Chondrocyte (in vitro differentiated cells): ENCODE measurements at regions not wholly inside any gene's neighbourhood (a gene's known extent, or its start where the extent isn't known, plus 50 kb on each side); places are given as distances from the start of the nearest gene placed in this dataset.

Experiments used
- DNase-seq: peaks from one replicate; pipeline ENCODE4 v3.0.0; 2021; ENCODE audit warnings: mixed read lengths, low spot score
- H3K27ac Mint-ChIP-seq: one replicate; pipeline ENCODE4 v1.8.0; 2021; ENCODE audit warnings: mild to moderate bottlenecking, moderate library complexity, mixed read lengths; ENCODE audit not compliant: unreplicated experiment
- H3K27me3 Mint-ChIP-seq: 2 replicates; pipeline ENCODE4 v1.8.0; 2021; ENCODE audit warnings: low read depth, mixed read lengths
- H3K36me3 Mint-ChIP-seq: 2 replicates; pipeline ENCODE4 v1.8.0; 2021; ENCODE audit warnings: low read depth, mixed read lengths
- H3K4me1 Mint-ChIP-seq: 2 replicates; pipeline ENCODE4 v1.8.0; 2021; ENCODE audit warnings: low read depth, mild to moderate bottlenecking, mixed read lengths
- H3K4me3 Mint-ChIP-seq: one replicate; pipeline ENCODE4 v1.8.0; 2021; ENCODE audit warnings: mild to moderate bottlenecking, moderate library complexity, mixed read lengths; ENCODE audit not compliant: unreplicated experiment
- H3K9me3 Mint-ChIP-seq: 2 replicates; pipeline ENCODE4 v1.8.0; 2021; ENCODE audit warnings: low read depth, mixed read lengths
- TF ChIP-seq, protein P1 (sequence below): fragments of 200-600 bp; sonication (generic); IDR thresholded peaks from 2 replicates; pipeline ENCODE4 v1.5.0; 2021; ENCODE audit warnings: antibody characterized with exemption, mild to moderate bottlenecking, moderate library complexity

- no peak for DNase-seq
- H3K27ac Mint-ChIP-seq, result no peak overlapping the region
Measured at GRCh38 chr19:31138077-31138476, 211.2 kb downstream of the TSHZ3 start.

GRCh38 chr19:31135841-31136240, 213.4 kb downstream of the TSHZ3 start:
- TF ChIP-seq, protein P1, sequence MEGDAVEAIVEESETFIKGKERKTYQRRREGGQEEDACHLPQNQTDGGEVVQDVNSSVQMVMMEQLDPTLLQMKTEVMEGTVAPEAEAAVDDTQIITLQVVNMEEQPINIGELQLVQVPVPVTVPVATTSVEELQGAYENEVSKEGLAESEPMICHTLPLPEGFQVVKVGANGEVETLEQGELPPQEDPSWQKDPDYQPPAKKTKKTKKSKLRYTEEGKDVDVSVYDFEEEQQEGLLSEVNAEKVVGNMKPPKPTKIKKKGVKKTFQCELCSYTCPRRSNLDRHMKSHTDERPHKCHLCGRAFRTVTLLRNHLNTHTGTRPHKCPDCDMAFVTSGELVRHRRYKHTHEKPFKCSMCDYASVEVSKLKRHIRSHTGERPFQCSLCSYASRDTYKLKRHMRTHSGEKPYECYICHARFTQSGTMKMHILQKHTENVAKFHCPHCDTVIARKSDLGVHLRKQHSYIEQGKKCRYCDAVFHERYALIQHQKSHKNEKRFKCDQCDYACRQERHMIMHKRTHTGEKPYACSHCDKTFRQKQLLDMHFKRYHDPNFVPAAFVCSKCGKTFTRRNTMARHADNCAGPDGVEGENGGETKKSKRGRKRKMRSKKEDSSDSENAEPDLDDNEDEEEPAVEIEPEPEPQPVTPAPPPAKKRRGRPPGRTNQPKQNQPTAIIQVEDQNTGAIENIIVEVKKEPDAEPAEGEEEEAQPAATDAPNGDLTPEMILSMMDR, result no peak
- H3K4me3 Mint-ChIP-seq, result no peak overlapping the region
- no peak for DNase-seq
- H3K9me3 Mint-ChIP-seq, result peaks cover 8% of the 10 kb centered on the region
- H3K27me3 Mint-ChIP-seq, result no peaks in the 10 kb centered on the region
- H3K36me3 Mint-ChIP-seq, result no peaks in the 10 kb centered on the region
- H3K4me1 Mint-ChIP-seq, result peaks cover 71% of the 10 kb centered on the region
- H3K27ac Mint-ChIP-seq, result no peak overlapping the region

More at GRCh38 chr19:31138077-31138476, 211.2 kb downstream of the TSHZ3 start:
- no peak overlapping the region for H3K4me3 Mint-ChIP-seq
- H3K27me3 Mint-ChIP-seq, result no peaks in the 10 kb centered on the region
- H3K36me3 Mint-ChIP-seq, result no peaks in the 10 kb centered on the region
- H3K9me3 Mint-ChIP-seq, result peaks cover 8% of the 10 kb centered on the region
- peaks cover 61% of the 10 kb centered on the region for H3K4me1 Mint-ChIP-seq
- TF ChIP-seq, protein P1, result no peak

DNA sequence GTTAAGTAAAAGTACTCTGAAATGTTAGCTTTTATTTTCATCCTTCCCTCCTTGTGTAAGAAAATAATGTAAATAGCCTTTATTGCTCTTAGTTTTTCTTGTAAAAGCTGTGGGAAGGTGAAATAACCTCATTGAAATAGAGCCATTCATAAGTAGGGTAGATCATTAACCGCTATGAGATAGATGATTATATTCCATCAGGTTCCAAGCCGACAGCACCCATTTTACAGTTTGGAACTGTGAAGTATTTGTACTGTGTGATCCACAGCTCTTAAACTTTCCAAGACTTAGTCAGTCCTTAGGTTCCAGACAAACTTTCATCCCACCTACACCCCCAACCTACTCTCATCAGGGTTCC, 216.5 kb downstream of the TSHZ3 start:
- peaks cover 15% of the 10 kb centered on the region for H3K9me3 Mint-ChIP-seq
- H3K4me3 Mint-ChIP-seq, result no peak overlapping the region
- no peak for DNase-seq
- peak overlapping the region; percentile 46 for H3K27ac Mint-ChIP-seq
- H3K27me3 Mint-ChIP-seq, result no peaks in the 10 kb centered on the region
- peaks cover 63% of the 10 kb centered on the region for H3K4me1 Mint-ChIP-seq
- no peaks in the 10 kb centered on the region for H3K36me3 Mint-ChIP-seq
- TF ChIP-seq, protein P1, result no peak

DNA sequence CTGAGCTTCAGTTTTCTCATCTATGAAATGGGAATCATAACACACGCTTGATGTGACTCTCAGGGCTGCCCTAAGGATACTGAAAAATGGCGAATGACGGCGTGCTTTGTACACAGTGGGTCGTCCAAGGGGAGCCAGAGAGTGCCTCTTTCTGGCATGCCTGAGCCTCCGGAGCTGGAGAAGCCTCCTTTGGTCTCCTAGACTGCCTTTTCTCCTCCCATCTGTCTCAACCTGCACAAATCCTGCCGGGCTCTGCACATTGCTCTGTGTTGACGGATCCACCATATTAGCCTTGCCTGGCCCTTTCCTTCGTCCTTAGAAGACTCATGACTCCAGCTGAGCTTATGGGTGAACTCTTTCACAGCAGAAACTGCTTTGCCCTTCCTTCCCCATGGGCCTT, 220.9 kb downstream of the TSHZ3 start:
- Mint-ChIP-seq H3K9me3 (peaks cover 10% of the 10 kb centered on the region), H3K4me3 (no peak overlapping the region), H3K36me3 (no peaks in the 10 kb centered on the region), H3K27ac (peak overlapping the region; percentile 99), H3K27me3 (no peaks in the 10 kb centered on the region), H3K4me1 (peaks cover 55% of the 10 kb centered on the region)
- TF ChIP-seq, protein P1, result no peak
- peak; percentile 59 for DNase-seq

DNA sequence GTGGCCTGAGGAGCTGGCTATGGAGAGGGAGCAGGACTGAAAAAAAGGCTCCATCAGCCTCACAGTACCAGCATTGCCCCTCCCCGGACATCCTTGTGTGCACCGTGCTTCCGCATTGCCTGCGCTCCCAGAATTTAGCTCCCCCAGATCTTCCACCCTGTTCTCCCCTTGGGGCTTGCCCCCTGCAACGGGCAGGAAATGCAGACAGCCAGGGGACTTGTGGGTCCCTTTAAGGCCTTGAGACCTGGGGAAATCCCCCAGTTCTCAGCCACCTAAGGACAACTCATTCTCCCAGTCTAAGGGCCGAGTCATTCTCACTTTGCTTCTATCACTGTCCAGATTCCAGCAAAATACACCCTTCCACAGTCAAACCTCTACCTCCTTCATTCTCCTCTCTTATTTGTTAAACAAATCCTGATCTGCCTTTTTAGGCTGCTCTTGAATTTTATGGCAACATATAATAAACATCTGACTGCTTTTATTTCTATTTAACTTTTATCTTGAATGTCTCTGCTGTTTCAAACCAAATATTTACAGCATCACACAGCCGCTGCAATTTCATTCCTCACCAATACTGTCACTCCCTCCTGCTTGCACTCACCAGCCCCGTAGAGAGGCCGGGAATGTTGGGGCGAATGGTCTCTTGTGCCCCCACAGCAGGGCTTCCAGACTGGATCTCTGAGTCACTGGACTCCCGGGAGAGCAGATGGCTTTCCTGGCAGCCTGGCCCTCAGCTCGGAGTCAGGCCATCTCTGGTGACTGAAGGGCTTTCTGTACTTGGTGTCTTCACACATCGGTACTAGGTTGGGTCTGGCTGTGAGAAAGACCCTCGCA, 221.9 kb downstream of the TSHZ3 start:
- Mint-ChIP-seq H3K4me3 (peak overlapping the region; percentile 56), H3K27me3 (no peaks in the 10 kb centered on the region), H3K9me3 (peaks cover 10% of the 10 kb centered on the region), H3K27ac (peak overlapping the region; percentile 99), H3K4me1 (peaks cover 47% of the 10 kb centered on the region), H3K36me3 (no peaks in the 10 kb centered on the region)
- DNase-seq, result peak; percentile 89
- TF ChIP-seq, protein P1, result no peak
